Epithelial cell of proximal tubule (primary cell): ENCODE measurements at regions not wholly inside any gene's neighbourhood (a gene's known extent, or its start where the extent isn't known, plus 50 kb on each side); places are given as distances from the start of the nearest gene placed in this dataset.

Experiments used
- DNase-seq: peaks from one replicate; pipeline ENCODE4 v3.0.0-alpha.2; 2011; ENCODE audit warnings: low read depth
- H3K4me3 ChIP-seq: 2 replicates; pipeline ENCODE4 v1.5.1; 2011; ENCODE audit warnings: low read depth, mild to moderate bottlenecking, low read length
- TF ChIP-seq, protein P1 (sequence below): conservative IDR thresholded peaks from 2 replicates; pipeline ENCODE4 v1.5.1; 2012; ENCODE audit warnings: low read depth, mild to moderate bottlenecking, low read length

GRCh38 chr2:19474128-19474527 lies 115.7 kb upstream of the OSR1 start:
- TF ChIP-seq, protein P1, sequence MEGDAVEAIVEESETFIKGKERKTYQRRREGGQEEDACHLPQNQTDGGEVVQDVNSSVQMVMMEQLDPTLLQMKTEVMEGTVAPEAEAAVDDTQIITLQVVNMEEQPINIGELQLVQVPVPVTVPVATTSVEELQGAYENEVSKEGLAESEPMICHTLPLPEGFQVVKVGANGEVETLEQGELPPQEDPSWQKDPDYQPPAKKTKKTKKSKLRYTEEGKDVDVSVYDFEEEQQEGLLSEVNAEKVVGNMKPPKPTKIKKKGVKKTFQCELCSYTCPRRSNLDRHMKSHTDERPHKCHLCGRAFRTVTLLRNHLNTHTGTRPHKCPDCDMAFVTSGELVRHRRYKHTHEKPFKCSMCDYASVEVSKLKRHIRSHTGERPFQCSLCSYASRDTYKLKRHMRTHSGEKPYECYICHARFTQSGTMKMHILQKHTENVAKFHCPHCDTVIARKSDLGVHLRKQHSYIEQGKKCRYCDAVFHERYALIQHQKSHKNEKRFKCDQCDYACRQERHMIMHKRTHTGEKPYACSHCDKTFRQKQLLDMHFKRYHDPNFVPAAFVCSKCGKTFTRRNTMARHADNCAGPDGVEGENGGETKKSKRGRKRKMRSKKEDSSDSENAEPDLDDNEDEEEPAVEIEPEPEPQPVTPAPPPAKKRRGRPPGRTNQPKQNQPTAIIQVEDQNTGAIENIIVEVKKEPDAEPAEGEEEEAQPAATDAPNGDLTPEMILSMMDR = no peak
- no peak for DNase-seq
- H3K4me3 ChIP-seq = no peak overlapping the region

DNA sequence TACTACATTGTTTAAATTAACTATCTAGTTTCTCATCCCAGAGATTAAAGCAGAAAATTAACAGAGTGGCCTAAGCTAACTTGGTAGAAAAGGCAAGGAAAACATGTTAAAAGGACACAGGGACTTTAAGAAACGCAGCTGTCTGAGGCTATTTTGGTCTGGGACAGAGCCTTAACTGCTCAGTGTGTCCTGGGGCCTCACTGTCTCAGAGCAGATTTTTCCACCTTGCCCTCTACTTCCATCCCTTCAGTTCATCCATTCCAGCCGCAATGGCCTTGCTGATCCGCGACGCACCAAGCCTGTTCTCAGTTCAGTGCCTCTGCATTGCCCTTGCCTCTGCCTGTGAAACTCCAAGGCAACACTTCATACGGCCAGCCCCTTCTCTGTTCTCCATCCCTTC lies 114.9 kb upstream of the OSR1 start:
- no peak for DNase-seq
- H3K4me3 ChIP-seq = no peak overlapping the region
- TF ChIP-seq, protein P1 = no peak

DNA sequence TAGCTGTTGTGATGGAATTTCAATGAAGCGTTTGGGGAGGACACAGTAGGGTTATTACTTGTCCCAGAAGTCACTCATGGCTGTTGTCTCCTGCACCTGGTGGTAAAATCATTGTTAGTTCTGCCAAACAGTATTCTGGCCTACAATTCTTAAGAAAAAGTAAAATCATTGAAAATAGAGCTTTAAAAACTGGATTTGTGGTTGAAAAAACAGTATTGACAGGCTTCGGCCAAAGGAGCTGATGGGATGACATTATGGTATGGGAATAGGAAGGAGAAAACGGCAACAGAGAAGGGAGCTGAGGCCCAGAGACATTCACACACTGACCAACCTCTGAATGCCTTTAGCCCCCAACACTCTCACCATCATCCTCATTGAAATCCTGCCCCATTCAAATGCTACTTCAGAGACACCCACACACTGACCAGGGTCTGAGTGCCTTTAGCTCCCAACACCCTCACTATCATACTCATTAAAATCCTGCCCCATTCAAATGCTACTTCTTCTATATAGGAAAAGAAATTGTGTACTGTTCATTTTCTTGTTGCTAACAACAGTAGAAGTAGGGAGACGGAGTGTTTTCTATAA lies 114.1 kb upstream of the OSR1 start:
- TF ChIP-seq, protein P1 = no peak
- no peak for DNase-seq
- H3K4me3 ChIP-seq = no peak overlapping the region

GRCh38 chr2:19471491-19471890 lies 113.1 kb upstream of the OSR1 start:
- TF ChIP-seq, protein P1 = no peak
- no peak overlapping the region for H3K4me3 ChIP-seq
- DNase-seq = no peak

DNA sequence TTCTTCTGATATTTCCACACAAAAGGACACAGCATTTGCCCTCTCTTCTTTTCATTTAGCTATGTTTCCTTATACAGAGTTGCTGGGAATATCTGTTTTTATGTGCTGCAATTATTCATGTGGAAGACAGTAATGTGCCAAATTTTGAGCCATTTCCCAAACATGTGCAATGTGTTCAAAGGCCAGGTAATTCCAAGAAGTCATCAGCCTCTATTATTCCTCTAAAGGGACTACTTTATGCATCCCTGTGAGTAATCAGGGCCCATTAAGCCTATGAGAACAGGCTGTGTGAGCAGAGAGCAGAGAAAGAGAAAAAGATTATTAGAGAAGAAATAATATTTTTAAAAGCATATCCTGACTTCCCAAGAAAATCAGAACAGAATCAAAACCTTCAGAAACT lies 107.6 kb upstream of the OSR1 start:
- TF ChIP-seq, protein P1 = no peak
- DNase-seq = no peak
- H3K4me3 ChIP-seq = no peak overlapping the region

GRCh38 chr2:19462256-19462645 lies 103.8 kb upstream of the OSR1 start:
- no peak for DNase-seq
- no peak overlapping the region for H3K4me3 ChIP-seq
- TF ChIP-seq, protein P1 = no peak

- DNase-seq = no peak
- TF ChIP-seq, protein P1 = no peak
- H3K4me3 ChIP-seq = no peak overlapping the region
These were observed 103.3 kb upstream of the OSR1 start for GRCh38 chr2:19461504-19462255.
